ENCODE measurements at regions not wholly inside any gene's neighbourhood (a gene's known extent, or its start where the extent isn't known, plus 50 kb on each side); places are given as distances from the start of the nearest gene placed in this dataset.

DNA sequence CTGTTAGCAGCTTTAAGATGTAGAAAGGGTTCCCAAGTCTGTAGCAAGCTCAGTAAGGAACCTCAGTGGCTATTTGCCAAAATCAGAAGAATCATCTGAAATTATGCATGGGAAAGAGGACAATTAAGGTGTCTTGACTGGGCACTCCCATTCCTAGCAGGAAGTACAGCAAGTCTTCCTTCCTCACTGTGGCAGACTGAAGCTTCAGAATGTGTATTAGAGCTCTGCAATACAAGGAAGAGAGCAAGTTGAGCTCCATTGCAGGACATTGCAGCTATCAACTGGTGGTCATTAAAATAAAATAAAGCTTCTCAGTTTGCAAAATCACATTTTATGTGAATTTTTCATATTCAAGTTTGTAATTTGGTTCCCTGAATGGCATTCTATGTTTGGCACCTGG, 200.5 kb upstream of the CHAC2 start:
- TF ChIP-seq, protein P1, sequence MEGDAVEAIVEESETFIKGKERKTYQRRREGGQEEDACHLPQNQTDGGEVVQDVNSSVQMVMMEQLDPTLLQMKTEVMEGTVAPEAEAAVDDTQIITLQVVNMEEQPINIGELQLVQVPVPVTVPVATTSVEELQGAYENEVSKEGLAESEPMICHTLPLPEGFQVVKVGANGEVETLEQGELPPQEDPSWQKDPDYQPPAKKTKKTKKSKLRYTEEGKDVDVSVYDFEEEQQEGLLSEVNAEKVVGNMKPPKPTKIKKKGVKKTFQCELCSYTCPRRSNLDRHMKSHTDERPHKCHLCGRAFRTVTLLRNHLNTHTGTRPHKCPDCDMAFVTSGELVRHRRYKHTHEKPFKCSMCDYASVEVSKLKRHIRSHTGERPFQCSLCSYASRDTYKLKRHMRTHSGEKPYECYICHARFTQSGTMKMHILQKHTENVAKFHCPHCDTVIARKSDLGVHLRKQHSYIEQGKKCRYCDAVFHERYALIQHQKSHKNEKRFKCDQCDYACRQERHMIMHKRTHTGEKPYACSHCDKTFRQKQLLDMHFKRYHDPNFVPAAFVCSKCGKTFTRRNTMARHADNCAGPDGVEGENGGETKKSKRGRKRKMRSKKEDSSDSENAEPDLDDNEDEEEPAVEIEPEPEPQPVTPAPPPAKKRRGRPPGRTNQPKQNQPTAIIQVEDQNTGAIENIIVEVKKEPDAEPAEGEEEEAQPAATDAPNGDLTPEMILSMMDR (conservative IDR thresholded peaks at IDR 0.05; ENCODE audit: low read depth in 2 of 2), result no peak
- TF ChIP-seq POLR2AphosphoS5 (IDR thresholded peaks at IDR 0.05; ENCODE audit: low read depth) (no peak), EZH2phosphoT487 (IDR thresholded peaks at IDR 0.05; ENCODE audit: unreplicated experiment) (no peak), ZNF114 (CRISPR knock-in tag; IDR thresholded peaks at IDR 0.05) (no peak), EZH2 (IDR thresholded peaks at IDR 0.05; ENCODE audit: low read depth, unreplicated experiment) (no peak), ZNF331 (CRISPR knock-in tag; IDR thresholded peaks at IDR 0.05; ENCODE audit: low read depth) (no peak), CREB1 (CRISPR knock-in tag; IDR thresholded peaks at IDR 0.05; ENCODE audit: low read depth) (no peak), JUNB (IDR thresholded peaks at IDR 0.05; ENCODE audit: unreplicated experiment) (no peak)
- TF ChIP-seq, protein P2, sequence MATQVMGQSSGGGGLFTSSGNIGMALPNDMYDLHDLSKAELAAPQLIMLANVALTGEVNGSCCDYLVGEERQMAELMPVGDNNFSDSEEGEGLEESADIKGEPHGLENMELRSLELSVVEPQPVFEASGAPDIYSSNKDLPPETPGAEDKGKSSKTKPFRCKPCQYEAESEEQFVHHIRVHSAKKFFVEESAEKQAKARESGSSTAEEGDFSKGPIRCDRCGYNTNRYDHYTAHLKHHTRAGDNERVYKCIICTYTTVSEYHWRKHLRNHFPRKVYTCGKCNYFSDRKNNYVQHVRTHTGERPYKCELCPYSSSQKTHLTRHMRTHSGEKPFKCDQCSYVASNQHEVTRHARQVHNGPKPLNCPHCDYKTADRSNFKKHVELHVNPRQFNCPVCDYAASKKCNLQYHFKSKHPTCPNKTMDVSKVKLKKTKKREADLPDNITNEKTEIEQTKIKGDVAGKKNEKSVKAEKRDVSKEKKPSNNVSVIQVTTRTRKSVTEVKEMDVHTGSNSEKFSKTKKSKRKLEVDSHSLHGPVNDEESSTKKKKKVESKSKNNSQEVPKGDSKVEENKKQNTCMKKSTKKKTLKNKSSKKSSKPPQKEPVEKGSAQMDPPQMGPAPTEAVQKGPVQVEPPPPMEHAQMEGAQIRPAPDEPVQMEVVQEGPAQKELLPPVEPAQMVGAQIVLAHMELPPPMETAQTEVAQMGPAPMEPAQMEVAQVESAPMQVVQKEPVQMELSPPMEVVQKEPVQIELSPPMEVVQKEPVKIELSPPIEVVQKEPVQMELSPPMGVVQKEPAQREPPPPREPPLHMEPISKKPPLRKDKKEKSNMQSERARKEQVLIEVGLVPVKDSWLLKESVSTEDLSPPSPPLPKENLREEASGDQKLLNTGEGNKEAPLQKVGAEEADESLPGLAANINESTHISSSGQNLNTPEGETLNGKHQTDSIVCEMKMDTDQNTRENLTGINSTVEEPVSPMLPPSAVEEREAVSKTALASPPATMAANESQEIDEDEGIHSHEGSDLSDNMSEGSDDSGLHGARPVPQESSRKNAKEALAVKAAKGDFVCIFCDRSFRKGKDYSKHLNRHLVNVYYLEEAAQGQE (IDR thresholded peaks at IDR 0.05; ENCODE audit: unreplicated experiment), result no peak
- TF ChIP-seq, protein P3, sequence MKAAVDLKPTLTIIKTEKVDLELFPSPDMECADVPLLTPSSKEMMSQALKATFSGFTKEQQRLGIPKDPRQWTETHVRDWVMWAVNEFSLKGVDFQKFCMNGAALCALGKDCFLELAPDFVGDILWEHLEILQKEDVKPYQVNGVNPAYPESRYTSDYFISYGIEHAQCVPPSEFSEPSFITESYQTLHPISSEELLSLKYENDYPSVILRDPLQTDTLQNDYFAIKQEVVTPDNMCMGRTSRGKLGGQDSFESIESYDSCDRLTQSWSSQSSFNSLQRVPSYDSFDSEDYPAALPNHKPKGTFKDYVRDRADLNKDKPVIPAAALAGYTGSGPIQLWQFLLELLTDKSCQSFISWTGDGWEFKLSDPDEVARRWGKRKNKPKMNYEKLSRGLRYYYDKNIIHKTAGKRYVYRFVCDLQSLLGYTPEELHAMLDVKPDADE (IDR thresholded peaks at IDR 0.05), result no peak

Data from GM23338 (cell line).